ENCODE measurements at regions not wholly inside any gene's neighbourhood (a gene's known extent, or its start where the extent isn't known, plus 50 kb on each side); places are given as distances from the start of the nearest gene placed in this dataset.
A peak's percentile ranks its signal among the peaks of the same experiment; 100 is the strongest.

DNA sequence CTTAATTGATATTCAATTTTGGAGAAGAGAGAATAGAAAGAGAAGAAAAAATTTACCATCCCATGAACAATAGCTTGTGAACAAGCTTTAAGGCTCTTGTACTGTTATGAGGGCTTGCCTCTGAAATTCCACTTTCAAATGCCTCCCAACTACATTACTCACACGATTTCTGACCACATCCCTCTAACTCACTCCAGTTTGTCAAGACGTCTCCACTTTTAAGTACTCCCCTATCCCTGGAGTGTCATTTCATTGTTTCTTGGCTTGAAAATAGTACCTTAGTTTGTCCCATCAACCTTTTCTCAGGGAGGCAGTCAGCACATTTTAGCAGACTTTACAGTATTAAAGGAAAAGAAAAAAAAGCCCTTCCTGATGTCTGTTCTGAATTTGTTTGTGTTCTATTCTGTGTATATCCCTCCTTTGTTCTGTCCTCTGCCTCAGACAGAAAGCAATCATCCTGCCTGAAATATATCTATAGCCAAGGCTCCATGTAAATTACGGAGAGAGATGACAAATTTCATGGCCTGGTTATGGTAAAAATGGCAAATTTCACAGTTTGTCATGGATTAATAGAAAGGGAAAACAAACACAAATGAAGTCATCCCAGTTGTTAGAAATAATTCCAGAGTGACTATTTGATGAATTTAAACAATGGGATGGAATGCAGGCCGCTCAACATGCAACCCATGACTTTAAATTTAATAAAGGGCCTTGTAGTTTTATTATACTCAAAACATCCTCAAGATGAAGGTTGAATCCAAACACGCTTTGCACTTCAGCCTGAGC, 228.8 kb downstream of the ETAA1 start:
- no peak for DNase-seq
- Histone ChIP-seq H3K4me3 (no peak overlapping the region), H3K36me3 (no peaks in the 10 kb centered on the region), H3K9me3 (no peaks in the 10 kb centered on the region), H3K27me3 (no peaks in the 10 kb centered on the region)

DNA sequence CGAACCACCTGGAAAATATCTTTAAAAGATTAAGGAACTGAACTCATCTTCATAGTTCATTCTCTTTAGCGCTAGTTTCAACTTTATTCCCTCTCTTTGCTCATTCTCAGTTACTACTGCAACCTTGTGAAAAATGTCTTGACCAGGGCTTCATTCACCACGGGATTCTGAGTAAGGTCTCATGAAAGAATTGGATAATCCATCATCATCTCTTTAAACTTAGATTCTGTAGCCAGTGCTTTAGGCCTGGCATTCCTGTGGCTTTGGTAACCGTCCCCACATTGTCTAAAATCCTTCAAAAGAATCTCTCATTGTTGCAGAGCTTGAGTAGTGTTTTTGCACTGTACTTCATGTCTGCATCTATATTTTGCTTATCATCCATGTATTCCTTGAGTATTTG, 229.5 kb downstream of the ETAA1 start:
- no peak for DNase-seq
- no peaks in the 10 kb centered on the region for H3K36me3 ChIP-seq

DNA sequence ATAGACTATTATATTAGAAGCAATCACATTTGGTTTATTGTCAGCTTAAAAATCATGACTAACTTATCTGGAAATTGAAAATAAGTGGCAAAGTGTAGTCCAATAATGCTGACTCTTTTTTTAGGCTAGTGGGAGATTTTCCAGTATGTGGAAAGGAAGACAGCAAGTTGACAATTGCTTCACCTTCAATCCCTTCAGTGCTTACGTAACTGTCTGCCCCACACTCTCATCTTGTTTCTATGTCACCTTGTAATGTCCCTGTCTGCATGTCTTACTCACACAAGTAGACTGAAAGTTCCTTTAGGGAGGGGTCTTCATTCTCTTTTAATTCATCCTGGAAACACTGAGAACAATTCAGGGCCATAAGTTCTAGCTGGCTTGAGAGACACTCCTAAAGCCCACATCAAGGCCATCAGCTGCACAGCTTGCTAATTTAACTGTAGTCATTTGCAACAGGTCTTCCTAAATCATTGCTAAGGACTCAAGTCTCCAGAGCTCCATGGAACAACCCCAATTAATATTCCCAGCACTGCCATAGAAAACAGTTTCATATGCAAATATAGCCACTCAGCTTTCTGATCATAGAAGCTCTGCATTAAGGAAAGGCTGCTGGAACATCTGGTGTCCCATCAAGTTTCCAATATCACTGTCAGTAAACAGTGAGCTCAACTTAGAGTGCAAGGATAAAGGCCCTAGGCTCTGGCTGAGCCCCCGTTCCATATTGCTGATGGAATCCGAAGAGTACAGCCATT, 230.5 kb downstream of the ETAA1 start:
- Histone ChIP-seq H3K4me3 (no peak overlapping the region), H3K9me3 (no peaks in the 10 kb centered on the region), H3K27me3 (no peaks in the 10 kb centered on the region), H3K36me3 (no peaks in the 10 kb centered on the region)
- no peak for DNase-seq

More for the DNA sequence above, 229.5 kb downstream of the ETAA1 start:
- H3K27me3 ChIP-seq: no peaks in the 10 kb centered on the region
- H3K9me3 ChIP-seq: no peaks in the 10 kb centered on the region
- H3K4me3 ChIP-seq: no peak overlapping the region

DNA sequence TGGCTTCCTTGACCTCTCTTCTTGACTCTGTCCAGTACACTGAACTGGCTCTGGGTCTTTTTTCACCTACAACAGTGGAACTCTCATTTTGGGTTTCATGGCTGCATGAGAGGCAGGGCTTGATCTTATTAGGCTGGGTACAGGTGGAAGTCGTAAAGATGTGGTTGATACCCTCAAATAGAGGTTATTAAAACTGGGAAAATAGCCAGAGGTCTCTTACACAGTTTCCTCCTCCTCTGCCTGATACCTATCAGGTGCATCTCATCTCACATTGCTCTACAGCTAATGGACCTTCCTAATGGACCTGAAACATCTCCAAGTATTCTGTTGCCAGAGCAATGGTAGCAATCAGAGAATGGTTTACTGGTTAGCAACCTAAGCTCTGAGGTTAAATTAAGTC, 231.8 kb downstream of the ETAA1 start:
- H3K27me3 ChIP-seq: no peaks in the 10 kb centered on the region
- no peak for DNase-seq
- H3K9me3 ChIP-seq: no peaks in the 10 kb centered on the region
- H3K36me3 ChIP-seq: no peaks in the 10 kb centered on the region
- no peak overlapping the region for H3K4me3 ChIP-seq

DNA sequence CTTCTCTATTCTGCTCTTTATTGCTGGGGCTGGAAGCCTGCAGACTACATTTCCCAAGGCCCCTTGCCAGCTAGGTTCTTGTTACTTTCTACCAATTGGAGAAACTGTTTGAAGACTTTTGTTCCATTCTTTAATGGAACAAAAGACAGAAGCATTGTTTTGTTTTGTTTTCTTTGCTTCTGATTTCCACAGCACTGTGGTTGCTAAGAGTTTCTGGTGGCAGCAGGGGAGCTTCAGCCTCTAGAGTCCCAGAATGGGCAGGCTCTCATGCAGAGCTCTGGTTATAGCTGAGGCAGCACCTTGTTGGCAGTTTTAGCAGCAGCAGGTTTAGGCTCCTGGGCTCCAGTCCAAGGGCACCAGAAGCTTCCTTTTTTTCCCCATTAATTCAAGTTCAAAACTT, 234.3 kb downstream of the ETAA1 start:
- H3K27me3 ChIP-seq: no peaks in the 10 kb centered on the region
- H3K4me3 ChIP-seq: no peak overlapping the region
- H3K9me3 ChIP-seq: no peaks in the 10 kb centered on the region; the same call in 1 of the 2 replicates
- H3K36me3 ChIP-seq: no peaks in the 10 kb centered on the region
- no peak for DNase-seq

DNA sequence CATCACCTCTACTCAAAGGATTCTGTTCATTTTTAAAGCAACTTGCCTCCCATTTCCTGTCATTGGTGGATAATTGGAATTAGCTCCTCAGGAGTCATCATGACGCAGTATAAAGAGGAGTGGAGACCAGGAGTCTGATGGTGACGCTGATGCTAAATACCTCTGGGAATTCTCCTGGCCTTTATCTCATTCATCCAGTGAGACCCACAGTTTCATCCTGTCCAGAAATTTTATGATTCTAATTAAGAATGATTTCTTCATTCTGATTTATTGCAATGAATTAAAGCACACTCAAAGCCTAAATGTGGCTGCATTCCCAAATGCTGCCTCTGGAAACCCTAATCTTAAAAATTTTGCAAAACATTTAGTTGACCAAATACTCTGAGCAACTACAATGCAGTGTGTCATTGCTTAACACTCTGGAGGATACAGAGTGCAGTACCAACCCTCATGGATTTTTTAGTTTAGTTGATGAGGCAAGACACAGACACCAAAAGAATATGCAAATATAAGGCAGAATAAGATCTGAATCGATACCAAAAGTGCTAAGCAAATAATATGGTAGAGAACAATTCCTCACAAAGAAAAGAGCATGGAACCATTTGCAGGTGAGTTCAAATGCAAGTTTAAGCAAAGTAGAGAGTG, 236.2 kb downstream of the ETAA1 start:
- H3K27me3 ChIP-seq: no peaks in the 10 kb centered on the region
- no peak overlapping the region for H3K4me3 ChIP-seq
- H3K36me3 ChIP-seq: no peaks in the 10 kb centered on the region
- no peaks in the 10 kb centered on the region; the same call in 1 of the 2 replicates for H3K9me3 ChIP-seq
- DNase-seq: no peak

DNA sequence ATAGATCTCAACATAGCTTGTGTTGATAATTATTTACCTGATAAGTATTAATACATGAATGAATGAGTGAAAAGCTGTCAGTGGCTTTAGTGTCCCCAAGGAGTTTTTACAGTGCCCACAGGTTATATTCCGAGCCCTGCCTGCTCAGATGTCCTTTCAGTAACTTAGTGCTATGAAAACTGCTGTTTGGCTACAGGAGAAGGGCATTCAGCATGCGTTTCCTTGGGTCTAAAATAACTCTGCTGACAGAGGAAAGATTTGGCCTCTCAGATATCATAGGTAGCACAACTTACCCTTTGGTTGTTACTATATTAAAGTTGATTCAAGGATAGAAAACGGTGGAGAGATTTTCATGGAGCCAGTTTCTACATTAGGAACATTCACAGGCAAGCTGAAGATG, 241.0 kb downstream of the ETAA1 start:
- H3K36me3 ChIP-seq: no peaks in the 10 kb centered on the region
- DNase-seq: no peak
- no peaks in the 10 kb centered on the region for H3K27me3 ChIP-seq
- H3K4me3 ChIP-seq: no peak overlapping the region
- H3K9me3 ChIP-seq: no peaks in the 10 kb centered on the region; the same call in 1 of the 2 replicates

DNA sequence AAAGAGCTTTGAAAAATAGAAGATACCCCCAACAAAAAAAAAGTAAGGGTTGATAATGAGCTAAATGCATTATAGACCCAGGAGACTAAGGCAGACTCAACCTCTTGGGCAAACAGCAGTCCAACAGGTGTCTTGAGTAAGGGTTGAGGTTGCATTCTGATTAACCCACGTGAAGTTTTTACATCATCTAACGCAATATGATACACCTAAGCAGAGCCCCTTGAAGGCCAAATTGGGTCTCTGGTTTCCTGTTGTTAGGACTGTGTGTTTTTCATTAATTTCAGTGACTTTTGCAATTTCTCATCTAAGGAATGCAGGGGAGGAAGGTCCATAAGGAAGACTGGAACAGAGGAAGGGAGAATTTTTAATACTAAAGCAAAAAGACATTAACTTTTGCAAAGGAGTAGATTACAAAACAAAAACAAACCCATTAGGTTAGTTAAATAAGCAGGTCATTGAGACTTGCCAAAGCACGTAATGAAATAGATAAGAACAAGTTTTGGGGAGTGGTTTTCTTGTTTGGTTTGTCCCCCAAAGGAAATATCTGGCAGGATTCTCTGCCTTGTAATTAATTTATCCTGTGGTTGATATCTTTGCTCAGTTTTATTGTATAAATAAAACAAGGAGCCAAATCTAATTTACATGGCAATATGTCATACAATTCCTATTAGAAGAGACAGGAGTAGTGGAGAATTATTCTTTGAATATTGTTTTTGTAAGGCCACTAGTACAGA, 244.3 kb downstream of the ETAA1 start:
- DNase-seq: no peak
- Histone ChIP-seq H3K27me3 (no peaks in the 10 kb centered on the region), H3K9me3 (no peaks in the 10 kb centered on the region), H3K4me3 (no peak overlapping the region), H3K36me3 (no peaks in the 10 kb centered on the region)

DNA sequence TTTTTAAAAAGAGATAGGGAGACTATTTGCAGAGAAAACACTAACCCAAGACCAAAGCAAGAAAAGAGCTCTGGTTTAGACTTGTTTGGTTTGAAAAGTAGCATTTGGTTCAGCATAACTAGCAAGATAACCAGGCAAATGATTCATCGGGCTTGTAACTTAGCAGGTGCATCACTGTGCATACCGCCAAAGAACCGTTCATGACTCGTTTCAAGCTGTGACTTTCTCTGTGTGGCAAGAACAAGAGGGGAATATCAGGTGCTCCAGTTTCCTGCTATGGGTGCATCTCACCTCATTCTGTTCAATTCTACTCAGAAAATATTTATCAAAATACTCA, 244.9 kb downstream of the ETAA1 start:
- peaks cover 4% of the 10 kb centered on the region for H3K9me3 ChIP-seq
- no peaks in the 10 kb centered on the region for H3K36me3 ChIP-seq
- no peak overlapping the region for H3K4me3 ChIP-seq
- DNase-seq: no peak
- no peaks in the 10 kb centered on the region for H3K27me3 ChIP-seq

DNA sequence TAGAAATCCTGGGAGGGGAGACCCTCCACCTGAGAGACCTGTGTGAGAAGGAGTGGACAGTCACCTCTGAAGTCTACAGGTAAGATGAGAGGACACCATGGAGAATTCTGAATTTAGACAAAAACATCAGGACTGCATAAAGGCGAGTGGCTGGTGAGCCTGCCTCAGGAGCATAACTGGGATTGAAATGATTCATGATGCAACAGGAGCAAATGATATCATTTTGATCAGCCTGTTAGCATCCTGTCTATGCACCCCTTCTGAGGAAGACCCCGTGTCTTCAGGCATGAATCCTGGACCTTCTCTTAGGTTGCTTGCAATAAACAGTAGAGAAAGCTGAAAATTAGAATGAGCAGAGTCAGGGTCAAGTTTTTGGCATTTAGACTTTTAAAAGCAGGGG, 245.8 kb downstream of the ETAA1 start:
- H3K36me3 ChIP-seq: no peaks in the 10 kb centered on the region
- H3K9me3 ChIP-seq: peaks cover 8% of the 10 kb centered on the region
- H3K27me3 ChIP-seq: no peaks in the 10 kb centered on the region
- no peak overlapping the region for H3K4me3 ChIP-seq
- DNase-seq: no peak

DNA sequence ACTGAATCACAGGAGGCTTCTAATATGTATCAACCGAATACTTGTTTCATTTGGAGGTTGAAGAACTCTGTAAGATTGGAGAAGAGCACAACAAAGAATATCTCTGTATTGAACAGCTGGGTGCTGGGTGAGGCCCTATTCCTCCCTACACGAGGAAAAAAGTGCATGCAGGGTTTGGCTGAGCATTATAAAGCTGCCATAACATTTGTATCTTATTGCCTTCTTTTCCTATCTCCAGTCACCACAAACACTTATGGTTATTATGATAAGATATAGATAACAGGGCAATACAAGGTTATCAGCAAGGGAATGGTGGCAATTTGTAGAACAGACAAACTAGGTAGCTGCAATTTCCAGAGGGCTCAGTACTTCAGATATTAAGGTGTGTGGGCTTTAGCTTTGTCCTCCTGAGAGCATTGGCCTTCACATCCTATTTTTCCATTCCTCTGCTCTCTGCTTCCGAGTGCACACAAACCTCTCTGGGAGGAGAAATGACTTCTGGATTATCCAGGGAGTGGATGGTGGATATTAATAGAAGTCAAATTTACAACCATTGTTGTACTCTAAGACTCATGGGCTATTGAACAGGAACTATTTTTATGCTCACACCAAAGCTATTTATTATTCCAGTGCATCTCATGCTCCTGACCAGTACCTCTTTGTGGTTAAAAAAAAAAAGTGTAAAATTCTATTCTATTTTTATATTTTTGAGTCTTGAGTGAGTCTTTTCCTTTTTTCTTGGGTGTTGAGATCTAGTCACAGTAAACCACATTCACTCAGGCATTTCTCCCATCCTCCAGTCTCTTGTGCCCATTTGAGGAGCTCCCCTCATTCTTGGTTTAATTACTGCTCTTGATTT, 248.4 kb downstream of the ETAA1 start:
- Histone ChIP-seq H3K4me3 (no peak overlapping the region), H3K27me3 (no peaks in the 10 kb centered on the region), H3K9me3 (peaks cover 8% of the 10 kb centered on the region), H3K36me3 (no peaks in the 10 kb centered on the region)
- no peak for DNase-seq

DNA sequence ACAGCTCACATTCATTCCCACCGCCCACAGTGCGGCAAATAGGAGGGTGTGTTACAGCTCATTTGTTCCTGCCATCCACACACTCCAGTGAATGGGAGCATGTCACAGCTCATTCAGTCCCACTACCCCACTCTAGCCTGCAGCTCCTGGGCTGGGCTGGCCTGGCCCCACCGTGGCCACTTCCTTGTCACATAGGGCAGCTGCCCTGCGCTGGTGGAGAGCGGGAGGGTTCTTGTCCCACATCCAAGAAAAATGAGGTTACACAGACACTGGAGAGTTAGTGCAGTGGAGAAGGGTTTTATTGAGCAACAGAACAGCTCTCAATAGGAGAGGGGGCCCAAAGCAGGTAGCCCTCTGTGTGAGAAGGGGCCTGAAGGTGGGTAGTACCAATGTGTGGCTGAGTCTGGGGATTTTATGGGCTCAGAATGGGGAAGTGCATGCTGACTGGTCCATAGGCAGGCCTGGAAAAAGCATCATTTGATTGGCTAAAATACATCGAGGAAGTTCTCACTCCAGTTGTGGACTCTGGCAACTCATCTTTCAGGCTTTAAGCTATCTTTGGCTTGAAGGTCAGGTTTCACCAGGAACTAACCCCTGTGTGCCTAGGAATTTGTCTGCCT, 249.7 kb downstream of the ETAA1 start:
- Histone ChIP-seq H3K36me3 (no peaks in the 10 kb centered on the region), H3K27me3 (no peaks in the 10 kb centered on the region), H3K9me3 (peaks cover 8% of the 10 kb centered on the region), H3K4me3 (no peak overlapping the region)
- no peak for DNase-seq

DNA sequence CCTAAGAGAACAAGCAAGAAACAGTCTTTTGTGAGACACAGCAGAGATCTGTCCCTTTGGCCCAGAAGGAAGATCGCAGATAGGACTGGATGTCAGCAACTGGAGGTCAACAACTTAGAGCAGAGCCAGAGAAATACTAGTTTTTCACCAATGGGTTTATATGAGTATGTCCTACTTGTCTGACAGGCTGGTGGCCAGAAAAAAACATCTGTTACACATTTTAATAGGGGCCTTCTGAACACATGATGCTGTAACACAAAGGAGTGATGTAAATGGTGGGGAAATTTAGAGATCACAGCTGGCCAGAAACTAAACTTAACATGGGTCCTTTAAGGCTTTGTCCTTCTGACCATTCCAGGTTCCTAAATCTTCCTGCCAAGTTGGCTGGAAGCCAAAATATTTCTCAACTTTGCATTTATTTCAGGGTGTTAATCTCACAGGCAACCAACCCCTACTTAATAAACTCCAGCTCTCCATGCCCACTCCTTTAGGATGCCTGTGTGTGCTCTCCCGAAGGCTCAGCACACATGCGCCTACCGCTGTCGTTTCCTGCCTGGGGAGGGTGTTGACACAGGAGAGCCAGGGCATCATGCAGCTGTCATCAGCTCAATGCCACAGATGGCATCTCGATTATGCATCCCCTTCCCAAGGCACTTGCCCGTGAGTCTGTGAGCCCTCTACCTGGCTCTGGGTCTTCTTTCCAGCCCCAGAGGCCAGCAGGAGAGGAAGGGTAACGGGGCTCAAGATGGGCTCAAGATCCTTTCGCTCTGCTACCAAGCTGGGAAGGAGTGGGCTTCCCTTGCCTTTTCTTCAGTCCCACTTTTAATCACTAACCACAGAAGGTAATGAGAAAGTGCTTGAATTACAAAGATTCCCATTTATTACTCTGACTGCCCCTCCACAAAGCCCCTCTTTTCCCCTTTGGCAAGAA, 252.5 kb downstream of the ETAA1 start:
- Histone ChIP-seq H3K9me3 (peaks cover 8% of the 10 kb centered on the region), H3K36me3 (no peaks in the 10 kb centered on the region), H3K27me3 (no peaks in the 10 kb centered on the region), H3K4me3 (no peak overlapping the region)
- DNase-seq: no peak

DNA sequence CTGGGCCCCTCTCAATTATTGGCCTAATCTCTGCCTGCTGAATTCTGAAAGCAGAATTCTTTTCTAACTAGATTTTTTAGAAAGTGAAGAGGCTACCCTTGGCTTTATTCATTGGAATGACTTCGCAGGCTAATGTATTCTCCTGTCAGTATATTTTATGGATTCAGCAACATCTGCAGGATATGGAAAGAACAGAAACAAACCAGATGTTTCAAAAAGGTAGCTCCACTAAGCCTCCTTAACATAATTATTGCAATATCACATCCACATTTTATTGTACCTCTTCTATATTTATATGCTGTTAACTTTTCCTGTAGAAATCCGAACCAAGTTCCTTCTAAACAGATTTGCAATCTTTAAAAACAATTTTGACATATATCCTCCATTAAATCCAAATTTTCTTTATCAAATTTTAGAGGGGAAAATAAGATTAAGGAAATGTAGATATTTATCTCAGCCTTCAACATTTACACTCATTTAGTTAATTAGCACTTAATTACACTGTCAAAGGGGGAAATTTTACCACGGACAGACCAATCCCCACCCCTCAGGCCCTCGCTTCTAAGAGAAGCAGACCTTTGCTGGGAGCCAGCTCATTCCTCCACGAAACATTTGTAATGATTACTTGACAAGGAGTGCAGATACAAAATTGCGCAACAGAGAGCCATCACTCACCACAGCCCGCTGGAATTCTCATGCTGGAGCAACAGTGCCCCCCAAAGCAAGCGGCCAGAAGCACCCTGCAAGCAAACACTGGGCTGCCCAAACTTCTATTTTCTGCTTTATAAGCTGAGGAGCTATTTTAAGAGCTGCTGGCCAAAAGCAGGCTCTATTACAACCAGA, 253.4 kb downstream of the ETAA1 start:
- DNase-seq: peak; percentile 82
- no peaks in the 10 kb centered on the region for H3K36me3 ChIP-seq
- H3K4me3 ChIP-seq: no peak overlapping the region
- peaks cover 8% of the 10 kb centered on the region for H3K9me3 ChIP-seq
- H3K27me3 ChIP-seq: no peaks in the 10 kb centered on the region
